ENCODE measurements at regions not wholly inside any gene's neighbourhood (a gene's known extent, or its start where the extent isn't known, plus 50 kb on each side); places are given as distances from the start of the nearest gene placed in this dataset.

GRCh38 chr5:135721548-135722090 is 112.8 kb upstream of the SLC25A48 start:
- Histone ChIP-seq H3K9ac (ENCODE audit: insufficient read depth, low read length) (no peak overlapping the region), H3K27ac (ENCODE audit: insufficient read depth, low read length) (no peak overlapping the region), H3K36me3 (ENCODE audit: control insufficient read depth, insufficient read depth, low read length) (no peaks in the 10 kb centered on the region), H3K4me3 (replicated peaks in 1 of 4; ENCODE audit: control extremely low read depth in 1 of 4, insufficient read depth in 1 of 4, low read depth in 3 of 4, low read length in 4 of 4) (no peak overlapping the region), H3K9me3 (ENCODE audit: control insufficient read depth, insufficient read depth, low read depth, low read length) (no peaks in the 10 kb centered on the region), H3K79me2 (ENCODE audit: control insufficient read depth, insufficient read depth, low read length) (no peaks in the 10 kb centered on the region), H4K20me1 (ENCODE audit: control insufficient read depth, extremely low read depth, insufficient read depth, low read length) (no peaks in the 10 kb centered on the region), H3K4me2 (ENCODE audit: extremely low read depth, insufficient read depth, low read length) (no peak overlapping the region), H2AFZ (ENCODE audit: low read length) (no peak overlapping the region), H3K27me3 (ENCODE audit: control insufficient read depth, insufficient read depth, low read length) (no peaks in the 10 kb centered on the region), H3K4me1 (ENCODE audit: control insufficient read depth, extremely low read depth, insufficient read depth, low read length) (no peaks in the 10 kb centered on the region)
- TF ChIP-seq CTCF (conservative IDR thresholded peaks at IDR 0.05 in 1 of 2, IDR thresholded peaks at IDR 0.05 in 1 of 2; ENCODE audit: low read depth in 1 of 2, low read length in 2 of 2) = no peak
- no peak for TF ChIP-seq EZH2 (IDR thresholded peaks at IDR 0.05; ENCODE audit: low read length, missing control alignments)
- DNase-seq (ENCODE audit: low read depth in 2 of 2) = no peak

GRCh38 chr5:135720191-135720590 is 114.3 kb upstream of the SLC25A48 start:
- Histone ChIP-seq H3K4me2 (ENCODE audit: extremely low read depth, insufficient read depth, low read length) (no peak overlapping the region), H4K20me1 (ENCODE audit: control insufficient read depth, extremely low read depth, insufficient read depth, low read length) (no peaks in the 10 kb centered on the region), H3K9ac (ENCODE audit: insufficient read depth, low read length) (no peak overlapping the region), H3K4me1 (ENCODE audit: control insufficient read depth, extremely low read depth, insufficient read depth, low read length) (no peaks in the 10 kb centered on the region), H3K9me3 (ENCODE audit: control insufficient read depth, insufficient read depth, low read depth, low read length) (no peaks in the 10 kb centered on the region), H3K36me3 (ENCODE audit: control insufficient read depth, insufficient read depth, low read length) (no peaks in the 10 kb centered on the region), H3K27ac (ENCODE audit: insufficient read depth, low read length) (no peak overlapping the region), H2AFZ (ENCODE audit: low read length) (no peak overlapping the region), H3K27me3 (ENCODE audit: control insufficient read depth, insufficient read depth, low read length) (no peaks in the 10 kb centered on the region), H3K4me3 (replicated peaks in 1 of 4; ENCODE audit: control extremely low read depth in 1 of 4, insufficient read depth in 1 of 4, low read depth in 3 of 4, low read length in 4 of 4) (no peak overlapping the region), H3K79me2 (ENCODE audit: control insufficient read depth, insufficient read depth, low read length) (no peaks in the 10 kb centered on the region)
- TF ChIP-seq CTCF (conservative IDR thresholded peaks at IDR 0.05 in 1 of 2, IDR thresholded peaks at IDR 0.05 in 1 of 2; ENCODE audit: low read depth in 1 of 2, low read length in 2 of 2) (no peak), EZH2 (IDR thresholded peaks at IDR 0.05; ENCODE audit: low read length, missing control alignments) (no peak)
- DNase-seq (ENCODE audit: low read depth in 2 of 2) = no peak

- TF ChIP-seq EZH2 (IDR thresholded peaks at IDR 0.05; ENCODE audit: low read length, missing control alignments) (no peak), CTCF (conservative IDR thresholded peaks at IDR 0.05 in 1 of 2, IDR thresholded peaks at IDR 0.05 in 1 of 2; ENCODE audit: low read depth in 1 of 2, low read length in 2 of 2) (no peak)
- no peak for DNase-seq (ENCODE audit: low read depth in 2 of 2)
- no peaks in the 10 kb centered on the region for H3K79me2 ChIP-seq (ENCODE audit: control insufficient read depth, insufficient read depth, low read length)
- H3K36me3 ChIP-seq (ENCODE audit: control insufficient read depth, insufficient read depth, low read length) = no peaks in the 10 kb centered on the region
- H3K27me3 ChIP-seq (ENCODE audit: control insufficient read depth, insufficient read depth, low read length) = no peaks in the 10 kb centered on the region
- no peaks in the 10 kb centered on the region for H3K9me3 ChIP-seq (ENCODE audit: control insufficient read depth, insufficient read depth, low read depth, low read length)
- H2AFZ ChIP-seq (ENCODE audit: low read length) = no peak overlapping the region
- no peaks in the 10 kb centered on the region for H4K20me1 ChIP-seq (ENCODE audit: control insufficient read depth, extremely low read depth, insufficient read depth, low read length)
- no peaks in the 10 kb centered on the region for H3K4me1 ChIP-seq (ENCODE audit: control insufficient read depth, extremely low read depth, insufficient read depth, low read length)
- no peak overlapping the region for H3K27ac ChIP-seq (ENCODE audit: insufficient read depth, low read length)
- no peak overlapping the region for H3K4me2 ChIP-seq (ENCODE audit: extremely low read depth, insufficient read depth, low read length)
- no peak overlapping the region for H3K9ac ChIP-seq (ENCODE audit: insufficient read depth, low read length)
- H3K4me3 ChIP-seq (replicated peaks in 1 of 4; ENCODE audit: control extremely low read depth in 1 of 4, insufficient read depth in 1 of 4, low read depth in 3 of 4, low read length in 4 of 4) = no peak overlapping the region
These were observed 114.9 kb upstream of the SLC25A48 start for GRCh38 chr5:135719428-135720063.

All from fibroblast of lung (primary cell).